Kidney (tissue), 13 donors: ENCODE measurements at regions not wholly inside any gene's neighbourhood (a gene's known extent, or its start where the extent isn't known, plus 50 kb on each side); places are given as distances from the start of the nearest gene placed in this dataset.

Experiments used
- DNase-seq, 5 donors: peaks; one replicate each; pipeline ENCODE4 v3.0.0-alpha.2; 2013 to 2020
- FAIRE-seq: peaks from 2 replicates; lab custom pipeline; 2012; peaks lifted over from hg19 to GRCh38; lab: Jason Lieb, UNC
- H3K27ac ChIP-seq, 2 donors: one replicate each; pipeline ENCODE4 v1.7.0; 2013; ENCODE audit warnings: low read depth in 2 of 2, low read length in 2 of 2, inconsistent platforms in 1 of 2
- H3K27me3 ChIP-seq: one replicate; pipeline ENCODE4 v1.7.1; 2013; ENCODE audit warnings: low read length, inconsistent platforms; ENCODE audit not compliant: control insufficient read depth, insufficient read depth
- H3K36me3 ChIP-seq, 3 donors: one replicate each; pipeline versions ENCODE4 v1.7.0 to v1.7.1; 2013; ENCODE audit warnings: low read length in 3 of 3, control low read depth in 1 of 3, inconsistent platforms in 1 of 3; ENCODE audit not compliant: insufficient read depth in 3 of 3, control insufficient read depth in 2 of 3
- H3K4me1 ChIP-seq, 3 donors: one replicate each; pipeline versions ENCODE4 v1.7.0 to v1.7.1; 2013; ENCODE audit warnings: low read length in 3 of 3, inconsistent platforms in 1 of 3, low read depth in 1 of 3; ENCODE audit not compliant: control insufficient read depth in 2 of 3, insufficient read depth in 2 of 3
- H3K4me3 ChIP-seq, 3 donors: one replicate each; pipeline versions ENCODE4 v1.7.0 to v1.8.1; 2013; ENCODE audit warnings: low read length in 3 of 3, control low read depth in 1 of 3, inconsistent platforms in 1 of 3
- H3K9ac ChIP-seq, 3 donors: one replicate each; pipeline versions ENCODE4 v1.7.0 to v1.7.1; 2013; ENCODE audit warnings: low read length in 3 of 3, control low read depth in 1 of 3, inconsistent platforms in 1 of 3
- H3K9me3 ChIP-seq, 3 donors: one replicate each; pipeline versions ENCODE4 v1.7.0 to v1.7.1; 2013; ENCODE audit warnings: low read length in 3 of 3, control low read depth in 1 of 3, inconsistent platforms in 1 of 3; ENCODE audit not compliant: control insufficient read depth in 2 of 3, insufficient read depth in 1 of 3
- intact Hi-C: fragments of 100-400 bp; cut with DNase I; formaldehyde crosslinking; loops from one replicate; pipeline ENCODE4 v1.11.1; 2022
- TF ChIP-seq, protein P1 (sequence below): IDR thresholded peaks from 3 replicates; pipeline ENCODE4 v1.5.1; 2012; ENCODE audit warnings: mild to moderate bottlenecking, moderate library complexity, borderline replicate concordance; ENCODE audit not compliant: insufficient read depth; ENCODE audit errors: extremely low read depth
- donor health status: control.
- donor health status: control.
- donor health status: control.
- donor health status: control.
- donor health status: control.
- donor health status: DM: yes; HTN: yes; CAD: no.
- donor health status: Normal renal cell carcinoma (clear cell type).

DNA sequence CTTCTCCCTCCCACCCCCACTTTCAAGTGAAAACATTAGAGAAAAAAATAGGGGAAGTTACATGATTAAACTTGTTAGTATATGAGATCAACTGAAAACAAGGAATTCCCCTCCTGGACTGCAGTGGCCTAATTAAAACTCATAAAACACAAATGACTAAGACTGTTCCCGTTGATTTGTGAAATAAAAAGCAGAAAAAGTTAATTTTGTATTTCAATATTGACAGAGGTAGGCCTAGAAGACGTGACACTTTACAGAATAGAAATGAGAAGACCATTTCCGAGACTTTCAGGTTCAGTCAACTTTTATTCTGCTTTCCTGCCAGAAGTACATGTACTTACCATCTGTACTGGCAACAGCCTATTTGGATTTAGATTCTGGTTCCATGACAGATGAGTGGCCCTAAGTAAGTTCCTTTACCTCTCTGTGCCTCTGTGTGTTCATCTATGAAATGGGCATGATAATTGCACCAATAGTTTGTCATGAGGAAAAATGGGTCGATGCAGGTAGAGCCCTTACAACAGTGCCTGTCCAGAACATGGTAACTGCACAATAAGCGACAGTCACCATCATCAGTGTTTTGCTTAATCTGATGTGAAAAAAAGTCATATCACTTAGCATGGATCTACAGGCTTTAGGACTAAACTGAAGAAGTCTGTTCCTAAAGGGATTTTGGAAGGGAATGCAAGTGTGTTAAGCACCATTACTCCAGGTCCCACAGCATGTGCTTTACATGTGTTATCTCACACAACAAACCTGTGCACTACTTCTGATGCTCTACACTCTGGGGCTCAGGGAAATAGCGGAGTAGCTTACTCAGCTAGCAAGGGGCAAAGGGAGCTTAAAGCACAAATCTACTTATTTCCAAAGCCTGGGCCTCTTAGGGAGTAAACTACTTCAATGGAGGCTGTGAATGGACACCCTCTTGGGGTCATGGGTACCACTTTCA is 562.3 kb upstream of the DIPK2B start:
- Histone ChIP-seq H3K36me3 (no peaks in the 10 kb centered on the region), H3K9ac (no peak overlapping the region), H3K4me3 (no peak overlapping the region), H3K4me1 (peaks cover 0 to 2% (median 0%) of the 10 kb centered on the region in 3 donors), H3K27me3 (peaks cover 2% of the 10 kb centered on the region), H3K27ac (no peak overlapping the region), H3K9me3 (no peaks in the 10 kb centered on the region)
- TF ChIP-seq, protein P1, sequence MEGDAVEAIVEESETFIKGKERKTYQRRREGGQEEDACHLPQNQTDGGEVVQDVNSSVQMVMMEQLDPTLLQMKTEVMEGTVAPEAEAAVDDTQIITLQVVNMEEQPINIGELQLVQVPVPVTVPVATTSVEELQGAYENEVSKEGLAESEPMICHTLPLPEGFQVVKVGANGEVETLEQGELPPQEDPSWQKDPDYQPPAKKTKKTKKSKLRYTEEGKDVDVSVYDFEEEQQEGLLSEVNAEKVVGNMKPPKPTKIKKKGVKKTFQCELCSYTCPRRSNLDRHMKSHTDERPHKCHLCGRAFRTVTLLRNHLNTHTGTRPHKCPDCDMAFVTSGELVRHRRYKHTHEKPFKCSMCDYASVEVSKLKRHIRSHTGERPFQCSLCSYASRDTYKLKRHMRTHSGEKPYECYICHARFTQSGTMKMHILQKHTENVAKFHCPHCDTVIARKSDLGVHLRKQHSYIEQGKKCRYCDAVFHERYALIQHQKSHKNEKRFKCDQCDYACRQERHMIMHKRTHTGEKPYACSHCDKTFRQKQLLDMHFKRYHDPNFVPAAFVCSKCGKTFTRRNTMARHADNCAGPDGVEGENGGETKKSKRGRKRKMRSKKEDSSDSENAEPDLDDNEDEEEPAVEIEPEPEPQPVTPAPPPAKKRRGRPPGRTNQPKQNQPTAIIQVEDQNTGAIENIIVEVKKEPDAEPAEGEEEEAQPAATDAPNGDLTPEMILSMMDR = no peak
- no peak for FAIRE-seq
- DNase-seq = no peak
- intact Hi-C loops = no loop called here

DNA sequence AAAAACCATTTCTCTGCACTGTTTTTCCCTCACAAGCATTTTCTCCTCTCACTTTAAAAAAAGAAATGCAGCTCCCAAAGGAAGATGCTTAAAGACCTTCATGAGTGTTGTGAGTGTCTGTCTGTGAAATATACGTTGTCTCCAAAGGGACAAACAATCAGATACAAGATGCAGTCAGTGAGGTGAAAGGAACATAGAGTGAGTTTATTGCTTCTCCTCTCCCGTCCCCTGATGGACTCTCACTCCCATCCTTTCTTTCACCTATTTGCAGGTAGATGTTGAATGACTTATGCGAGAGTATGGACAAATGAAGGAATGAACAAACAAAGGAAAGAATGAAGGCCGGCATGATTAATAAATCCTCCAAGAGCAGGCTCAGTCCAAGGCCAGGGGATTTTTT is 561.2 kb upstream of the DIPK2B start:
- H3K9ac ChIP-seq = no peak overlapping the region
- TF ChIP-seq, protein P1 = no peak
- DNase-seq (no peak), FAIRE-seq (no peak)
- no peak overlapping the region for H3K27ac ChIP-seq
- H3K36me3 ChIP-seq = no peaks in the 10 kb centered on the region
- no peaks in the 10 kb centered on the region for H3K9me3 ChIP-seq
- H3K27me3 ChIP-seq = peaks cover 2% of the 10 kb centered on the region
- H3K4me3 ChIP-seq = no peak overlapping the region
- peaks cover 0 to under 1% (median 0%) of the 10 kb centered on the region in 3 donors for H3K4me1 ChIP-seq
- intact Hi-C loops = no loop called here

DNA sequence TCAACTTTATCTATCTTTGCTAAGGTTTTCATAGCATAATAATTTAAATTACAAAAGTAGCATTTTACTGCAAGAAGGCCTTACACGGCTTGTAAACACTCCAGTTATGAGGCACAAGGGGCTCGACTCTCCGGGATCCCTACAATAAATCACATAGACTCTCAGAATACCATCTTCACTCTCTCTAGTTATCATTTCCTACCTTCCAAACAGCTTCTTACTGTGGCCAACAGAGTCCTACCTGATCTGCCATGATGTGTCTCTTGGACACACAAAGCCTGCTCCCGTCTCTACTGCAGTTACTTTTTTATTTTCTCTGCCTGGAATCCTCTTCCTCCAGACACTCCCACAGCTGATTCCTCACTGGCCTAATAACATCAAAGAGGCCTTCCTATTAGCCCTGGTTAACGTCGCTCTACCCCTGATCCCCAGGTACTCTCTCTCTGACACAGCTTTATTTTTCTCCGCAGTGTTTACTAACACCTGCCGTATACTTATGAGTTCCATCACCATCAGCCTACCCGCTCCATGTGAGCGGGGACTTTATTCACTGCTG is 559.6 kb upstream of the DIPK2B start:
- Histone ChIP-seq H3K4me3 (no peak overlapping the region), H3K9ac (no peak overlapping the region), H3K4me1 (peaks cover 0 to 3% (median 0%) of the 10 kb centered on the region in 3 donors), H3K27me3 (peaks cover 2% of the 10 kb centered on the region), H3K9me3 (no peaks in the 10 kb centered on the region), H3K36me3 (no peaks in the 10 kb centered on the region), H3K27ac (no peak overlapping the region)
- TF ChIP-seq, protein P1 = no peak
- DNase-seq = no peak
- intact Hi-C loops = no loop called here
- FAIRE-seq = no peak
